ENCODE measurements at regions not wholly inside any gene's neighbourhood (a gene's known extent, or its start where the extent isn't known, plus 50 kb on each side); places are given as distances from the start of the nearest gene placed in this dataset.

- no peaks in the 10 kb centered on the region for H3K4me1 Mint-ChIP-seq
- DNase-seq (ENCODE audit: low spot score in 2 of 2) (no peak), ATAC-seq (replicated peaks; ENCODE audit: extremely low read depth, poor library complexity, severe bottlenecking) (no peak)
- H3K9me3 Mint-ChIP-seq = no peaks in the 10 kb centered on the region
- no peak overlapping the region for H3K4me3 Mint-ChIP-seq
- H3K27ac Mint-ChIP-seq (ENCODE audit: low read depth) = no peak overlapping the region
- no peaks in the 10 kb centered on the region for H3K27me3 Mint-ChIP-seq
- no peaks in the 10 kb centered on the region for H3K36me3 Mint-ChIP-seq (ENCODE audit: insufficient read depth)
Observed at GRCh38 chr2:217418544-217418943, 558.7 kb upstream of the TNP1 start.

- no peaks in the 10 kb centered on the region for H3K4me1 Mint-ChIP-seq
- H3K9me3 Mint-ChIP-seq = no peaks in the 10 kb centered on the region
- no peaks in the 10 kb centered on the region for H3K36me3 Mint-ChIP-seq (ENCODE audit: insufficient read depth)
- ATAC-seq (replicated peaks; ENCODE audit: extremely low read depth, poor library complexity, severe bottlenecking) = no peak
- no peak overlapping the region for H3K27ac Mint-ChIP-seq (ENCODE audit: low read depth)
- H3K27me3 Mint-ChIP-seq = no peaks in the 10 kb centered on the region
- no peak for DNase-seq (ENCODE audit: low spot score in 2 of 2)
- no peak overlapping the region for H3K4me3 Mint-ChIP-seq
Observed at GRCh38 chr2:217418090-217418489, 558.2 kb upstream of the TNP1 start.

GRCh38 chr2:217417536-217417935 lies 557.7 kb upstream of the TNP1 start:
- H3K4me1 Mint-ChIP-seq = no peaks in the 10 kb centered on the region
- H3K9me3 Mint-ChIP-seq = no peaks in the 10 kb centered on the region
- no peak overlapping the region for H3K4me3 Mint-ChIP-seq
- ATAC-seq (replicated peaks; ENCODE audit: extremely low read depth, poor library complexity, severe bottlenecking) (no peak), DNase-seq (ENCODE audit: low spot score in 2 of 2) (no peak)
- no peak overlapping the region for H3K27ac Mint-ChIP-seq (ENCODE audit: low read depth)
- no peaks in the 10 kb centered on the region for H3K27me3 Mint-ChIP-seq
- no peaks in the 10 kb centered on the region for H3K36me3 Mint-ChIP-seq (ENCODE audit: insufficient read depth)

GRCh38 chr2:217415316-217415715 lies 555.5 kb upstream of the TNP1 start:
- Mint-ChIP-seq H3K4me1 (no peaks in the 10 kb centered on the region), H3K27ac (ENCODE audit: low read depth) (no peak overlapping the region), H3K27me3 (no peaks in the 10 kb centered on the region), H3K4me3 (no peak overlapping the region), H3K36me3 (ENCODE audit: insufficient read depth) (peaks cover 1% of the 10 kb centered on the region), H3K9me3 (no peaks in the 10 kb centered on the region)
- ATAC-seq (replicated peaks; ENCODE audit: extremely low read depth, poor library complexity, severe bottlenecking) = no peak
- DNase-seq (ENCODE audit: low spot score in 2 of 2) = no peak

GRCh38 chr2:217414429-217414828 lies 554.6 kb upstream of the TNP1 start:
- H3K27me3 Mint-ChIP-seq = no peaks in the 10 kb centered on the region
- H3K27ac Mint-ChIP-seq (ENCODE audit: low read depth) = no peak overlapping the region
- H3K4me3 Mint-ChIP-seq = no peak overlapping the region
- no peaks in the 10 kb centered on the region for H3K9me3 Mint-ChIP-seq
- H3K4me1 Mint-ChIP-seq = no peaks in the 10 kb centered on the region
- ATAC-seq (replicated peaks; ENCODE audit: extremely low read depth, poor library complexity, severe bottlenecking) (no peak), DNase-seq (ENCODE audit: low spot score in 2 of 2) (no peak)
- peaks cover 1% of the 10 kb centered on the region for H3K36me3 Mint-ChIP-seq (ENCODE audit: insufficient read depth)

- DNase-seq (ENCODE audit: low spot score in 2 of 2) (no peak), ATAC-seq (replicated peaks; ENCODE audit: extremely low read depth, poor library complexity, severe bottlenecking) (no peak)
- Mint-ChIP-seq H3K9me3 (no peaks in the 10 kb centered on the region), H3K36me3 (ENCODE audit: insufficient read depth) (peaks cover 1% of the 10 kb centered on the region), H3K27me3 (no peaks in the 10 kb centered on the region), H3K4me1 (no peaks in the 10 kb centered on the region), H3K27ac (ENCODE audit: low read depth) (no peak overlapping the region), H3K4me3 (no peak overlapping the region)
Observed at GRCh38 chr2:217413193-217413592, 553.3 kb upstream of the TNP1 start.

GRCh38 chr2:217412721-217413120 lies 552.9 kb upstream of the TNP1 start:
- Mint-ChIP-seq H3K9me3 (no peaks in the 10 kb centered on the region), H3K4me3 (no peak overlapping the region), H3K27me3 (no peaks in the 10 kb centered on the region), H3K36me3 (ENCODE audit: insufficient read depth) (peaks cover 1% of the 10 kb centered on the region), H3K4me1 (no peaks in the 10 kb centered on the region), H3K27ac (ENCODE audit: low read depth) (no peak overlapping the region)
- no peak for ATAC-seq (replicated peaks; ENCODE audit: extremely low read depth, poor library complexity, severe bottlenecking)
- no peak for DNase-seq (ENCODE audit: low spot score in 2 of 2)

GRCh38 chr2:217412277-217412676 lies 552.4 kb upstream of the TNP1 start:
- no peaks in the 10 kb centered on the region for H3K27me3 Mint-ChIP-seq
- peaks cover 1% of the 10 kb centered on the region for H3K36me3 Mint-ChIP-seq (ENCODE audit: insufficient read depth)
- H3K9me3 Mint-ChIP-seq = no peaks in the 10 kb centered on the region
- no peak for DNase-seq (ENCODE audit: low spot score in 2 of 2)
- H3K27ac Mint-ChIP-seq (ENCODE audit: low read depth) = no peak overlapping the region
- H3K4me3 Mint-ChIP-seq = no peak overlapping the region
- no peak for ATAC-seq (replicated peaks; ENCODE audit: extremely low read depth, poor library complexity, severe bottlenecking)
- H3K4me1 Mint-ChIP-seq = no peaks in the 10 kb centered on the region

GRCh38 chr2:217410681-217410960 lies 550.8 kb upstream of the TNP1 start:
- Mint-ChIP-seq H3K4me1 (no peaks in the 10 kb centered on the region), H3K9me3 (no peaks in the 10 kb centered on the region), H3K36me3 (ENCODE audit: insufficient read depth) (peaks cover 1% of the 10 kb centered on the region), H3K27me3 (no peaks in the 10 kb centered on the region), H3K27ac (ENCODE audit: low read depth) (no peak overlapping the region), H3K4me3 (no peak overlapping the region)
- ATAC-seq (replicated peaks; ENCODE audit: extremely low read depth, poor library complexity, severe bottlenecking) (no peak), DNase-seq (ENCODE audit: low spot score in 2 of 2) (no peak)

- H3K36me3 Mint-ChIP-seq (ENCODE audit: insufficient read depth) = peaks cover 1% of the 10 kb centered on the region
- no peak for ATAC-seq (replicated peaks; ENCODE audit: extremely low read depth, poor library complexity, severe bottlenecking)
Observed at GRCh38 chr2:217409949-217410680, 550.3 kb upstream of the TNP1 start.

GRCh38 chr2:217407362-217407761 lies 547.5 kb upstream of the TNP1 start:
- DNase-seq (ENCODE audit: low spot score in 2 of 2) (no peak), ATAC-seq (replicated peaks; ENCODE audit: extremely low read depth, poor library complexity, severe bottlenecking) (no peak)
- H3K36me3 Mint-ChIP-seq (ENCODE audit: insufficient read depth) = peaks cover 1% of the 10 kb centered on the region
- H3K9me3 Mint-ChIP-seq = no peaks in the 10 kb centered on the region
- no peak overlapping the region for H3K4me3 Mint-ChIP-seq
- H3K27ac Mint-ChIP-seq (ENCODE audit: low read depth) = no peak overlapping the region
- H3K4me1 Mint-ChIP-seq = no peaks in the 10 kb centered on the region
- H3K27me3 Mint-ChIP-seq = no peaks in the 10 kb centered on the region

More at GRCh38 chr2:217409949-217410680, 550.3 kb upstream of the TNP1 start:
- H3K27me3 Mint-ChIP-seq = no peaks in the 10 kb centered on the region
- H3K9me3 Mint-ChIP-seq = no peaks in the 10 kb centered on the region
- no peak for DNase-seq (ENCODE audit: low spot score in 2 of 2)
- no peak overlapping the region for H3K4me3 Mint-ChIP-seq
- no peak overlapping the region for H3K27ac Mint-ChIP-seq (ENCODE audit: low read depth)
- no peaks in the 10 kb centered on the region for H3K4me1 Mint-ChIP-seq

- H3K4me3 Mint-ChIP-seq = no peak overlapping the region
- no peak for ATAC-seq (replicated peaks; ENCODE audit: extremely low read depth, poor library complexity, severe bottlenecking)
Observed at GRCh38 chr2:217404236-217404760, 544.4 kb upstream of the TNP1 start.

GRCh38 chr2:217402761-217403383 lies 543.0 kb upstream of the TNP1 start:
- no peaks in the 10 kb centered on the region for H3K27me3 Mint-ChIP-seq
- H3K4me3 Mint-ChIP-seq = no peak overlapping the region
- no peaks in the 10 kb centered on the region for H3K36me3 Mint-ChIP-seq (ENCODE audit: insufficient read depth)
- no peak for DNase-seq (ENCODE audit: low spot score in 2 of 2)
- peaks cover 9% of the 10 kb centered on the region for H3K4me1 Mint-ChIP-seq
- H3K27ac Mint-ChIP-seq (ENCODE audit: low read depth) = no peak overlapping the region
- no peaks in the 10 kb centered on the region for H3K9me3 Mint-ChIP-seq
- ATAC-seq (replicated peaks; ENCODE audit: extremely low read depth, poor library complexity, severe bottlenecking) = no peak

More at GRCh38 chr2:217404236-217404760, 544.4 kb upstream of the TNP1 start:
- Mint-ChIP-seq H3K27ac (ENCODE audit: low read depth) (no peak overlapping the region), H3K36me3 (ENCODE audit: insufficient read depth) (no peaks in the 10 kb centered on the region), H3K4me1 (no peaks in the 10 kb centered on the region), H3K27me3 (no peaks in the 10 kb centered on the region), H3K9me3 (no peaks in the 10 kb centered on the region)
- DNase-seq (ENCODE audit: low spot score in 2 of 2) = no peak
